ENCODE measurements at regions not wholly inside any gene's neighbourhood (a gene's known extent, or its start where the extent isn't known, plus 50 kb on each side); places are given as distances from the start of the nearest gene placed in this dataset.

DNA sequence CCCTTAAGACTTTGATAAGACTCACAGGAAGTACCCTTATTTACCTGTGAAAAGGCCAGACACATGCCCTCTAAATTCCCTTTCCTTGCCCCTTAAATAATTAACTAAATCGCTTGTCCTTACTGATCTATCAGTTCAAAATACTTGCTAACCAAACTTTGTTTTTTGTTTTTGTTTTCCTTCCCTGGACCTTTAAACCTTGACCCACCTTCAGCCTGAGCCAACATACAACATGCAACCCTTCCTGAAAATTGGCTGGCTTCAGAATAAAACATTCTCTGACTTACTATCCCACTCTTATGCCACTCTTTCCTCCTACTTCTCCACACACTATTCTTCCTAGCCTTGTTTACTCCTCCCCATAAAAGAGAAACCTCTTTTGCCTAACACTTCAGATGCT is 448.1 kb upstream of the TRAM1L1 start:
- H3K4me3 ChIP-seq (replicated peaks; ENCODE audit: low read depth, low read length) = no peak overlapping the region
- TF ChIP-seq, protein P1, sequence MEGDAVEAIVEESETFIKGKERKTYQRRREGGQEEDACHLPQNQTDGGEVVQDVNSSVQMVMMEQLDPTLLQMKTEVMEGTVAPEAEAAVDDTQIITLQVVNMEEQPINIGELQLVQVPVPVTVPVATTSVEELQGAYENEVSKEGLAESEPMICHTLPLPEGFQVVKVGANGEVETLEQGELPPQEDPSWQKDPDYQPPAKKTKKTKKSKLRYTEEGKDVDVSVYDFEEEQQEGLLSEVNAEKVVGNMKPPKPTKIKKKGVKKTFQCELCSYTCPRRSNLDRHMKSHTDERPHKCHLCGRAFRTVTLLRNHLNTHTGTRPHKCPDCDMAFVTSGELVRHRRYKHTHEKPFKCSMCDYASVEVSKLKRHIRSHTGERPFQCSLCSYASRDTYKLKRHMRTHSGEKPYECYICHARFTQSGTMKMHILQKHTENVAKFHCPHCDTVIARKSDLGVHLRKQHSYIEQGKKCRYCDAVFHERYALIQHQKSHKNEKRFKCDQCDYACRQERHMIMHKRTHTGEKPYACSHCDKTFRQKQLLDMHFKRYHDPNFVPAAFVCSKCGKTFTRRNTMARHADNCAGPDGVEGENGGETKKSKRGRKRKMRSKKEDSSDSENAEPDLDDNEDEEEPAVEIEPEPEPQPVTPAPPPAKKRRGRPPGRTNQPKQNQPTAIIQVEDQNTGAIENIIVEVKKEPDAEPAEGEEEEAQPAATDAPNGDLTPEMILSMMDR (IDR thresholded peaks at IDR 0.05; ENCODE audit: low read depth, low read length, missing control alignments) = no peak
- no peak for DNase-seq (ENCODE audit: extremely low read depth, low read depth)

- H3K4me3 ChIP-seq (replicated peaks; ENCODE audit: low read depth, low read length) = no peak overlapping the region
- no peak for DNase-seq (ENCODE audit: extremely low read depth, low read depth)
- TF ChIP-seq, protein P1 (IDR thresholded peaks at IDR 0.05; ENCODE audit: low read depth, low read length, missing control alignments) = no peak
Observed at GRCh38 chr4:117545039-117545438, 459.7 kb upstream of the TRAM1L1 start.

DNA sequence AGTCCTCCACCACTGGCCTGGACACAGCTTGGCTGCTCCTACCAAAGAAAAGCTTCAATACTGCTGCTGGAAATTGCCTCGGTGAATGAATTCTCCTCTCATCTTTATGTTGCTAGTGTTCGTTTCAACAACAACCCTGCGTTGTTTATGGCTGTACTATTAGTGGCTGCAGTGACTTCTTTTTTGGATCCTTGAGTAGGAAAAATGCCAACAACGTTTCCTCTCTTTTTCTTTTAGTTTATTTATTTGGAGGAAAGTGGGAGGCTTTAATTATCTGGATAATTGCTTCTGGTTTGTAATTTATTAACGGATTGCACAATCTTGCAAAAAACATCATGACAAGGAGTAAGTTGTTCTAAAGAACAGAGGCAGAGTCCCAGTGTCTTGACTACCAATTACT is 464.1 kb upstream of the TRAM1L1 start:
- no peak overlapping the region for H3K4me3 ChIP-seq (replicated peaks; ENCODE audit: low read depth, low read length)
- TF ChIP-seq, protein P1 (IDR thresholded peaks at IDR 0.05; ENCODE audit: low read depth, low read length, missing control alignments) = no peak

GRCh38 chr4:117550085-117550484 is 464.7 kb upstream of the TRAM1L1 start:
- no peak overlapping the region for H3K4me3 ChIP-seq (replicated peaks; ENCODE audit: low read depth, low read length)
- DNase-seq (ENCODE audit: extremely low read depth, low read depth) = no peak
- TF ChIP-seq, protein P1 (IDR thresholded peaks at IDR 0.05; ENCODE audit: low read depth, low read length, missing control alignments) = no peak

More for the DNA sequence above, 464.1 kb upstream of the TRAM1L1 start:
- DNase-seq (ENCODE audit: extremely low read depth, low read depth) = no peak

GRCh38 chr4:117560329-117560728 is 474.0 kb upstream of the NDST3 start:
- H3K4me3 ChIP-seq (replicated peaks; ENCODE audit: low read depth, low read length) = no peak overlapping the region
- no peak for DNase-seq (ENCODE audit: extremely low read depth, low read depth)
- TF ChIP-seq, protein P1 (IDR thresholded peaks at IDR 0.05; ENCODE audit: low read depth, low read length, missing control alignments) = no peak

- no peak for DNase-seq (ENCODE audit: extremely low read depth, low read depth)
- H3K4me3 ChIP-seq (replicated peaks; ENCODE audit: low read depth, low read length) = no peak overlapping the region
- TF ChIP-seq, protein P1 (IDR thresholded peaks at IDR 0.05; ENCODE audit: low read depth, low read length, missing control alignments) = no peak
Observed at GRCh38 chr4:117574085-117574484, 460.2 kb upstream of the NDST3 start.

- no peak overlapping the region for H3K4me3 ChIP-seq (replicated peaks; ENCODE audit: low read depth, low read length)
- TF ChIP-seq, protein P1 (IDR thresholded peaks at IDR 0.05; ENCODE audit: low read depth, low read length, missing control alignments) = no peak
- DNase-seq (ENCODE audit: extremely low read depth, low read depth) = no peak
Observed at GRCh38 chr4:117575850-117576249, 458.4 kb upstream of the NDST3 start.

Measured in HFF-Myc (cell line).